ENCODE measurements at regions not wholly inside any gene's neighbourhood (a gene's known extent, or its start where the extent isn't known, plus 50 kb on each side); places are given as distances from the start of the nearest gene placed in this dataset.

DNA sequence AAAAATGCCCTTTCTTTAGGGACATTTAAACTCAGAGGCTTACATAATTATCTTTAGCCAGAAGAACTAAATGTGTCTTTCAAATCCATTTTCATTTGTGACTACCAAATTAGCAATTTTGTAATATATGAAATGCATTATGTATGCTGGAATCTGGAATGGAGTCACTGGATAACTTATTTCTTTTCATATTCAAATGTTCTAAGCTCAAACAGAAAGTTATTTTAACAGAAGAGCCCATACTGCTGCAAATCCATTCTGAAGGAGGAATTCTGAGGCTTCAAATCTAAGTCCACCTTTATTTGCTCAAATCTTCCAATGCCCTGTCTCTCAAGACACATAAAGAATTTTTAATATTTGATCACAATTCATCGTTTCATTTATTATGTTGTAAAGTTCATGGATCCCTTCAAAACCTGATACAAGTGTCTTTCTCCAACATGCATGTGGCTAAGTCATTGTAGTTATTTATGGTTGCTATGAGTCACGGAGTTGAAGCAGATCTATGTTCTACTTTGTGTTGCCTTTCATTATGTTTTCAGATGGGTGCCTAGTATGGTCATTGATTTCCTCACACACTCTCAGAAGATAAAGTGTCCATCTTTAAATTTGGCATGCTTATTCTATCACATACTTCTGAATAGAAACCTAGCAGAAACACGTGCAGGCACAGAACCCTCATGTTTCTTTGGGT lies 214.8 kb upstream of the GCFC2 start:
- Histone ChIP-seq H3K27me3 (no peaks in the 10 kb centered on the region), H3K4me3 (no peak overlapping the region), H3K27ac (no peak overlapping the region), H3K9me3 (no peaks in the 10 kb centered on the region), H3K36me3 (no peaks in the 10 kb centered on the region), H3K4me1 (no peaks in the 10 kb centered on the region)
- intact Hi-C loops (cut with DNase I): no loop called here
- DNase-seq (ENCODE audit: low spot score in 2 of 2): no peak
- TF ChIP-seq, protein P1, sequence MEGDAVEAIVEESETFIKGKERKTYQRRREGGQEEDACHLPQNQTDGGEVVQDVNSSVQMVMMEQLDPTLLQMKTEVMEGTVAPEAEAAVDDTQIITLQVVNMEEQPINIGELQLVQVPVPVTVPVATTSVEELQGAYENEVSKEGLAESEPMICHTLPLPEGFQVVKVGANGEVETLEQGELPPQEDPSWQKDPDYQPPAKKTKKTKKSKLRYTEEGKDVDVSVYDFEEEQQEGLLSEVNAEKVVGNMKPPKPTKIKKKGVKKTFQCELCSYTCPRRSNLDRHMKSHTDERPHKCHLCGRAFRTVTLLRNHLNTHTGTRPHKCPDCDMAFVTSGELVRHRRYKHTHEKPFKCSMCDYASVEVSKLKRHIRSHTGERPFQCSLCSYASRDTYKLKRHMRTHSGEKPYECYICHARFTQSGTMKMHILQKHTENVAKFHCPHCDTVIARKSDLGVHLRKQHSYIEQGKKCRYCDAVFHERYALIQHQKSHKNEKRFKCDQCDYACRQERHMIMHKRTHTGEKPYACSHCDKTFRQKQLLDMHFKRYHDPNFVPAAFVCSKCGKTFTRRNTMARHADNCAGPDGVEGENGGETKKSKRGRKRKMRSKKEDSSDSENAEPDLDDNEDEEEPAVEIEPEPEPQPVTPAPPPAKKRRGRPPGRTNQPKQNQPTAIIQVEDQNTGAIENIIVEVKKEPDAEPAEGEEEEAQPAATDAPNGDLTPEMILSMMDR (IDR thresholded peaks at IDR 0.05): no peak

DNA sequence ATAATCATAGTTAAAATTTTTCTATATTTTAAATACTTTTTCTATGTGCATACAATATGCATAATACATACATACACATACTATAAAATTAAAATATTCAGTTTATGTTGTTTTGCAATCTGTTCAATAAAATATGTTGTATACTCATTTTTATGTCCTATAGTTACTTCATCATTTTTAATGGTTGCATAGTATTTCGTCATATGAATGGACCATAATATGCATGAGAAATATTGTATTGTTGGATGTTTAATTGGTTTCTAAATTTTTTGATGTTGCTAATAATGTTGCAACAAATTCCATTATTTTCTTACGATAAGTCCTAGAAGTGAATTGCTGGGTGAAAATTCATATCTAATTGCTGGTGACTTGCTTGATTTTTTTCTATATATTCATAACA lies 211.5 kb upstream of the GCFC2 start:
- Histone ChIP-seq H3K36me3 (no peaks in the 10 kb centered on the region), H3K27ac (no peak overlapping the region), H3K27me3 (no peaks in the 10 kb centered on the region), H3K4me1 (no peaks in the 10 kb centered on the region), H3K9me3 (no peaks in the 10 kb centered on the region), H3K4me3 (no peak overlapping the region)
- TF ChIP-seq, protein P1 (IDR thresholded peaks at IDR 0.05): no peak
- DNase-seq (ENCODE audit: low spot score in 2 of 2): no peak
- intact Hi-C loops (cut with DNase I): no loop called here

DNA sequence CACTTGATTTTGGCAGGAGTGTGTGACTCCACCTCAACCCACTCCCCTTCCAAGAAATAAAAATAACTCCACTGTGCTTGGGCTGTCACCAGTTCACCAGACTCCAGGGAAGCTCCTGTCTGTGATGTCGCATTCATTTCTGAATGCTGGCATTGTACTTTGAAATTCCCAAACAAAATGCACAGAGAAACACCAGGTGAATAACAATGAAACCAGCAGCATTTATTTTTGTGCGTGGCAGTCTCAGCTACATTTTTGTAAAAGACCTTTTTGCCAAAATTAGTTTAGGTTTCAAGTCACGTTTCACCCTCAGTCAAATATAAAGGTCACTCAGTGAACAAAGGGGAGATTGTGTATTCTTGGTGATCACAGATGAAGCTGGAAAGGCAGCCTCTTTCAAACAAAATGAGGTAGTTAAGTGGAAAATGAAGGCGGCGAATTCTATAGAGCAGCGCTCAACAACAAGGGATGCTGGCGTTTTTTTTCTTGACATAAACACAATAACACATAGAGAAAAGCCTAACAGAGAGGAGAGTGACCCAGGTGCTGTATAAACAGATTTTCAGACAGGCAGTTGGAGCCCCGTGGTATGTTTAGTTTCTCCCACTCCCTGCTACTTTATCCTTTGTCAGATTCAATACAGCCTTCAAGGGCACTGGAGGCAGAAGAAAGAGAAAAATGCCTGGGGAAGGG lies 210.3 kb upstream of the GCFC2 start:
- DNase-seq (ENCODE audit: low spot score in 2 of 2): no peak
- TF ChIP-seq, protein P1 (IDR thresholded peaks at IDR 0.05): no peak

DNA sequence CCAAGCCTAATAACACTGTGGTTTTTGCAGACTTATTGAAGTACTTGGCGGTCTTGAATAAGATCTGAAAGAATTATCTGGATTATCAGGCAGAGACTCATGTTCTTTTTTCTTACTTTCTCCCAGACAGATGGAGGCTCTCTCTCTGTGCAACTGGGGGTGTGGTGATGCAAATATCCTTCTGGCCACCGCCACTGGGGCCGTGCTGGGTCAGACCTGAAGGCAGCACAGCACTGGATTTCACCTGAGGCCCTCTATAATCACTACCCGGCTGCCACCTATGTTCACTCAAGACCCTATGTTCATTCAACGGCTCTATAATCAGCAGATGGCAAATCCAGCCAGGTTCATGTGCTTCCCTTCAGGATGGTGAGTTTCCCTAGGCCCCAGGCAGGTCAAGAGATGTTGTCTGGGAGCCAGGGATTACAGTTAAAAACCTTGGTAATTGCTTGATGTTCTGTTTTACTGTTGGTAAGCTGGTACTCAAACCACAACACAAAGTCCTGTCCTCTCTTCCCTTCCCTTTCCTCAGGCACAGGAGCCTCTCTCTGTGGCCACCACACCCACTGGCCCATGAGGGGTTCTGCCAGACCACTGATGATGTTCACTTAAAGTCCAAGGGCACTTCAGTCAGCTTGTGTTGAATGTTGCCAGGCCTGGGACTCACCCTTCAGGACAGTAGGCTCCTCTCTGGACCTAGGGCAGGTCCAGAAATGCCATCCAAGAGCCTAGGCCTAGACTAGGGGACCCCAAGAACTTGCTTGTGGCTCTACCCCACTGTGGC lies 205.3 kb upstream of the GCFC2 start:
- Histone ChIP-seq H3K27ac (no peak overlapping the region), H3K4me3 (no peak overlapping the region), H3K36me3 (no peaks in the 10 kb centered on the region), H3K27me3 (no peaks in the 10 kb centered on the region), H3K4me1 (no peaks in the 10 kb centered on the region), H3K9me3 (no peaks in the 10 kb centered on the region)
- intact Hi-C loops (cut with DNase I): no loop called here
- no peak for DNase-seq (ENCODE audit: low spot score in 2 of 2)
- TF ChIP-seq, protein P1 (IDR thresholded peaks at IDR 0.05): no peak

More for the DNA sequence above, 210.3 kb upstream of the GCFC2 start:
- H3K4me1 ChIP-seq: no peaks in the 10 kb centered on the region
- intact Hi-C loops (cut with DNase I): no loop called here
- no peak overlapping the region for H3K27ac ChIP-seq
- H3K9me3 ChIP-seq: no peaks in the 10 kb centered on the region
- no peaks in the 10 kb centered on the region for H3K36me3 ChIP-seq
- H3K4me3 ChIP-seq: no peak overlapping the region
- no peaks in the 10 kb centered on the region for H3K27me3 ChIP-seq

DNA sequence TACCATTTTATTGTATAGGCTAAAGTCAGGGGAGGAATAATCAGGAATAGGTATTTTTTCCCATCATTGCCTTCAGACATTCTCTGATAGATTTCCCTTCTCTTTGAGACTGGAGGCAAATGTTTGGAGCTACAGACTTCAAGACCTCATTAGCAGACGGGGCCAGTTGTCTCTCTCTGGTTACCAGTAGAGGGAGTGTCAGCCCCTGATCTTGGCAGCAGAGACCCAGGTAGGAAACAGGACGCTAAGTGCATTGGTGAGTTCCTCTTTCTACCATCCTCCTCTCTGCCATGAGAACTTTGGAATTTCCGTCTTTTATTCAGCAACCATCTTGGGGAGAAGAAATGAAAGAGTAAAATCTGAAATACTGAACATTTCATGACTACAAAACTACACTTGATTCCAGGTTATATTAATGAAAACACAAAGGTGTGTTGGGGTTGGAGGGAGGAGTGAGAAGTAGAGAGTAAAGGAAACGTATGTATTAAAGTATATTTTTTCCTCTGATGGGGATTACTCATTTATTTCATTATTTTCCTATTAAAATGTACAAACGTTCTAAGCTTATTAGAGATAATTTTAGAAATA lies 186.2 kb upstream of the GCFC2 start:
- Histone ChIP-seq H3K4me1 (no peaks in the 10 kb centered on the region), H3K27ac (no peak overlapping the region), H3K9me3 (no peaks in the 10 kb centered on the region), H3K4me3 (no peak overlapping the region), H3K36me3 (no peaks in the 10 kb centered on the region), H3K27me3 (no peaks in the 10 kb centered on the region)
- TF ChIP-seq, protein P1 (IDR thresholded peaks at IDR 0.05): no peak
- intact Hi-C loops (cut with DNase I): no loop called here
- DNase-seq (ENCODE audit: low spot score in 2 of 2): no peak

All from ascending aorta (tissue), 2 donors.